Posterior cingulate gyrus (tissue), 11 donors: ENCODE measurements at regions not wholly inside any gene's neighbourhood (a gene's known extent, or its start where the extent isn't known, plus 50 kb on each side); places are given as distances from the start of the nearest gene placed in this dataset.

Experiments
- DNase-seq, 10 donors: peaks; one replicate each; pipeline versions ENCODE4 v3.0.0 to v3.0.0-alpha.2; 2020 to 2021; ENCODE audit warnings: mixed read lengths in 3 of 10
- intact Hi-C: fragments of 100-400 bp; cut with DNase I; formaldehyde crosslinking; loops from one replicate; pipeline ENCODE4 v1.15.1; 2023

GRCh38 chr2:62374301-62375112 lies 131.5 kb downstream of the TMEM17 start:
- no peak for DNase-seq
- intact Hi-C loops = no loop called here

GRCh38 chr2:62372824-62373223 lies 133.2 kb downstream of the TMEM17 start:
- intact Hi-C loops = no loop called here
- DNase-seq = no peak

- intact Hi-C loops = no loop called here
Measured at GRCh38 chr2:62370321-62371250, 135.4 kb downstream of the TMEM17 start.

GRCh38 chr2:62369541-62370202 lies 136.3 kb downstream of the TMEM17 start:
- intact Hi-C loops = no loop called here
- no peak for DNase-seq

More at GRCh38 chr2:62370321-62371250, 135.4 kb downstream of the TMEM17 start:
- DNase-seq = no peak

GRCh38 chr2:62364791-62365528 lies 141.0 kb downstream of the TMEM17 start:
- DNase-seq = peak in 1 of 10 donors; percentile 43
- intact Hi-C loops = no loop called here

- no peak for DNase-seq
- intact Hi-C loops = no loop called here
Measured at GRCh38 chr2:62363166-62363565, 142.8 kb downstream of the TMEM17 start.

GRCh38 chr2:62362561-62362960 lies 143.4 kb downstream of the TMEM17 start:
- intact Hi-C loops = no loop called here
- DNase-seq = no peak

- intact Hi-C loops = no loop called here
- no peak for DNase-seq
Measured at GRCh38 chr2:62361964-62362363, 144.0 kb downstream of the TMEM17 start.

- intact Hi-C loops = no loop called here
- no peak for DNase-seq
Measured at GRCh38 chr2:62354771-62355561, 151.0 kb downstream of the TMEM17 start.

GRCh38 chr2:62352031-62352430 lies 154.0 kb downstream of the TMEM17 start:
- intact Hi-C loops = no loop called here
- DNase-seq = no peak

GRCh38 chr2:62349788-62350187 lies 153.9 kb downstream of the B3GNT2 start:
- no peak for DNase-seq
- intact Hi-C loops = no loop called here

GRCh38 chr2:62348700-62349099 lies 152.8 kb downstream of the B3GNT2 start:
- no peak for DNase-seq
- intact Hi-C loops = no loop called here

GRCh38 chr2:62347563-62348270 lies 151.8 kb downstream of the B3GNT2 start:
- no peak for DNase-seq
- intact Hi-C loops = no loop called here

- intact Hi-C loops = no loop called here
- no peak for DNase-seq
Measured at GRCh38 chr2:62344472-62344871, 148.6 kb downstream of the B3GNT2 start.

GRCh38 chr2:62343636-62344337 lies 147.9 kb downstream of the B3GNT2 start:
- DNase-seq = no peak
- intact Hi-C loops = no loop called here

- intact Hi-C loops = no loop called here
- no peak for DNase-seq
Measured at GRCh38 chr2:62343206-62343605, 147.3 kb downstream of the B3GNT2 start.

GRCh38 chr2:62340994-62341484 lies 145.1 kb downstream of the B3GNT2 start:
- intact Hi-C loops = no loop called here

GRCh38 chr2:62339837-62340236 lies 143.9 kb downstream of the B3GNT2 start:
- DNase-seq = no peak
- intact Hi-C loops = no loop called here

More at GRCh38 chr2:62340994-62341484, 145.1 kb downstream of the B3GNT2 start:
- peak in 2 of 10 donors; percentile 14 to 75 for DNase-seq
